GM13977 (cell line): ENCODE measurements at regions not wholly inside any gene's neighbourhood (a gene's known extent, or its start where the extent isn't known, plus 50 kb on each side); places are given as distances from the start of the nearest gene placed in this dataset.

ENCODE experiments used
- DNase-seq: peaks from one replicate; pipeline ENCODE4 v3.0.0; 2012; ENCODE audit warnings: low spot score
- CTCF ChIP-seq: IDR thresholded peaks from 2 replicates; pipeline ENCODE4 v1.5.1; 2012; ENCODE audit warnings: mild to moderate bottlenecking, control low read depth; ENCODE audit not compliant: insufficient read depth; ENCODE audit errors: extremely low read depth, missing control alignments
- in situ Hi-C: fragments of 300-500 bp; cut with MboI; formaldehyde crosslinking; loops from one replicate; pipeline ENCODE4 v1.12.0; 2022; ENCODE audit warnings: low sequenced_read_pairs, low pct_unique_long_range_greater_than_20kb, mixed read lengths, inconsistent platforms; ENCODE audit not compliant: unreplicated experiment

DNA sequence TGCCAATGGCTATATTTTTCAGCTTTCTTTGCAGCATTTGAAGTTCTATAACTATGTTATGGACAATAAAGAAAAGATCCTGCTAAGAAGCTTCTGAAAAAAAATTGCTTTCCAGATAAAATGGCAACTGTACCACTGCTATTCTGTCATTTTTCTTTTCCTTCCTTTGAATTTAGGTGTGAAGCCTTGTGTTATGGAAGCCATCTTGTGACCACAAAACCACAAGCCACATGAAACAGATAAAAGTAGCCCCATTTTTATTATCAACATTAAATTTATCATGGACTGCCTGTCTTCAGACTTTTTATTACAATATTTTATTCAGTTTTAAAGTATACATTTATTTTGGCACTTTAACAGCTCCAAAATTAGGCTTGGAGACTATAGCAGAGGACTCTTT, 289.9 kb upstream of the ACTBL2 start:
- in situ Hi-C loops, result no loop called here
- DNase-seq, result no peak
- TF ChIP-seq CTCF, result no peak

DNA sequence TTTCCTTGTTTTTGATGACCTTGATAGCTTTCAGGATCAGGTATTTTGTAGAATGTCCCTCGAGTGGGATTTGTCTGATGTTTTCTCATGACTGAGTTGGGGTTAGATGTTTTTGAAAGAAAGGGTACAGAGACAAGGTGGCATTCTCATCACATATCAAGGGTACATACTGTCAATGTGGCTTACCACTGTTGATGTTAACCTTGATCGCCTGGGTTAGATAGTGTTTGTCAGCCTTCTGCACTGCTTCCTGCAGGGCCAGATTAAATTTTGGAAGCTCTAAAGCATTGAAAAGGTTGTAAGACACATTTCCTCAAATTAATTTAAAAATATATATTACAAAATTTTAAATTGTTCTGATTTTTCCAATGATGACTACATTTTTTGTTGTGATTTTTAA, 287.4 kb upstream of the ACTBL2 start:
- DNase-seq, result no peak
- no peak for TF ChIP-seq CTCF
- in situ Hi-C loops, result no loop called here

DNA sequence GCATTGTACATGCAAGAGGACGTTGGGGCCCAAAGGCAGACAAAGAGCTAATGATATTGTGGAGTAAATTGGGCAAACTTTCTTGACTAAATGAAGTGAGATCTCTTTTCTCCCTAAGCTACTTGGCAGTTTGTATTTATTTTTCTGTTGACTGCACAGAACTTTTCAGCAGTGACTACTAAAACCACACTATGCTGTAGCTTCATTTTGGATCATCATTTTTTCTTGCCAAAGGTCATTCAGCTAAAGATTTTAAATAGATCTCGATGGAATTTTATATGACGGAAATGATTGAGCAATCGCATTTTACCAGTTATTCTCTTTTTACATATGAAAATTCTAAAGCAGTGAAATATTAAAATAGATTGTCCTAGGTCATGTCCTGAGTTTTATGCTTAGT, 286.1 kb upstream of the ACTBL2 start:
- in situ Hi-C loops, result no loop called here
- no peak for TF ChIP-seq CTCF

DNA sequence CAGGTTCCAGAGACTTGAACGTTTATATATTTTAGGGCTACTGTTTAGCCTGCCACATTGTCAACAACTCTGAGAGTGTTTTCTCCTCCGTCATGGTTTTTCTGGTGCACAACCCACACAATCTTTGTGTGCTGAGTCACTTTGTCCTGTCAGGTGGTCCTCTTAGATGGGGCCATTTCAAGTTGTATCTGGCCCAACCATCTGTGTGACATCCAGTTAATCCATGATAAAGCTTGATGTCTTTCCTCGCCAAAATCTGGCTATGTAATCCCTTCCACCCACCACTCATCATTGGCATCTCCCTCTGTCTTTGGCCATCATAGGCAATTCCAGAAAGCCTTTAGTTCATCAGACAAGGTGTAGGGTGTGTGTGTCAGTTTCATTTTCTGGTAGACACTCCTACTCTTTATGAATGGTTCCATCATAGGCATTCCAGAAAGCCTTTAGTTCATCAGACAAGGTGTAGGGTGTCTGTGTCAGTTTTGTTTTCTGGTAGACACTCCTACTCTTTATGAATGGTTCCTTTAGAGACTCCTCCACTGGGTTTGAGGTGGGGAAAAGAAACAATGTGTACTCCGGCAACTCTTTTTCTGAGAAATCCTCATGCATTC, 282.0 kb upstream of the ACTBL2 start:
- no peak for DNase-seq
- TF ChIP-seq CTCF, result no peak
- in situ Hi-C loops, result no loop called here

More for the DNA sequence above, 286.1 kb upstream of the ACTBL2 start:
- DNase-seq, result no peak

- DNase-seq, result no peak
- no peak for TF ChIP-seq CTCF
- in situ Hi-C loops, result no loop called here
Measured at GRCh38 chr5:57761513-57761912, 278.9 kb upstream of the ACTBL2 start.

- in situ Hi-C loops, result no loop called here
- no peak for TF ChIP-seq CTCF
- DNase-seq, result no peak
Measured at GRCh38 chr5:57754616-57755015, 272.0 kb upstream of the ACTBL2 start.

GRCh38 chr5:57753446-57753845, 270.8 kb upstream of the ACTBL2 start:
- in situ Hi-C loops, result no loop called here
- no peak for TF ChIP-seq CTCF
- DNase-seq, result no peak
